MM.1S (cell line): ENCODE measurements at regions not wholly inside any gene's neighbourhood (a gene's known extent, or its start where the extent isn't known, plus 50 kb on each side); places are given as distances from the start of the nearest gene placed in this dataset.

ENCODE experiments used
- DNase-seq: peaks from one replicate; pipeline ENCODE4 v3.0.0-alpha.2; 2015
- H2AFZ ChIP-seq: fragments of 300-600 bp; sonication (generic); 2 replicates; pipeline ENCODE4 v1.6.0; 2016; ENCODE audit warnings: antibody characterized with exemption, low read length
- H3F3A ChIP-seq: fragments of 300-600 bp; sonication (generic); 2 replicates; pipeline ENCODE4 v1.6.1; 2016; ENCODE audit warnings: mild to moderate bottlenecking, antibody characterized with exemption, low read length, moderate library complexity, mixed read lengths; ENCODE audit not compliant: insufficient read depth
- H3K27ac ChIP-seq: fragments of 300-600 bp; sonication (generic); 2 replicates; pipeline ENCODE4 v1.5.1; 2016; ENCODE audit warnings: mild to moderate bottlenecking, low read length
- H3K27me3 ChIP-seq: fragments of 300-600 bp; sonication (generic); replicated peaks from 2 replicates; pipeline ENCODE4 v1.6.0; 2016; ENCODE audit warnings: low read length; ENCODE audit not compliant: insufficient read depth
- H3K36me3 ChIP-seq: fragments of 300-600 bp; sonication (generic); replicated peaks from 2 replicates; pipeline ENCODE4 v1.6.1; 2016; ENCODE audit warnings: mild to moderate bottlenecking, low read length, mixed read lengths; ENCODE audit not compliant: insufficient read depth
- H3K4me1 ChIP-seq: fragments of 300-600 bp; sonication (generic); 2 replicates; pipeline ENCODE4 v1.6.1; 2016; ENCODE audit warnings: low read length, mixed read lengths
- H3K4me2 ChIP-seq: fragments of 300-600 bp; sonication (generic); 2 replicates; pipeline ENCODE4 v1.6.0; 2016; ENCODE audit warnings: low read depth, low read length
- H3K4me3 ChIP-seq: fragments of 300-600 bp; sonication (generic); 2 replicates; pipeline ENCODE4 v1.5.1; 2016; ENCODE audit warnings: low read length, mixed read lengths
- H3K79me2 ChIP-seq: fragments of 300-600 bp; sonication (generic); 2 replicates; pipeline ENCODE4 v1.6.1; 2016; ENCODE audit warnings: mixed run types, low read length, mixed read lengths
- H3K9ac ChIP-seq: fragments of 300-600 bp; sonication (generic); 2 replicates; pipeline ENCODE4 v1.6.1; 2016; ENCODE audit warnings: low read length, mixed read lengths
- H3K9me2 ChIP-seq: fragments of 300-600 bp; sonication (generic); replicated peaks from 2 replicates; pipeline ENCODE4 v1.6.1; 2016; ENCODE audit warnings: mild to moderate bottlenecking, low read length, mixed read lengths; ENCODE audit not compliant: insufficient read depth
- H3K9me3 ChIP-seq: fragments of 300-600 bp; sonication (generic); replicated peaks from 2 replicates; pipeline ENCODE4 v1.6.1; 2016; ENCODE audit warnings: mild to moderate bottlenecking, low read length, mixed read lengths; ENCODE audit not compliant: insufficient read depth
- H4K20me1 ChIP-seq: fragments of 300-600 bp; sonication (generic); 2 replicates; pipeline ENCODE4 v1.6.1; 2016; ENCODE audit warnings: mild to moderate bottlenecking, low read length, moderate library complexity, mixed read lengths; ENCODE audit not compliant: insufficient read depth
- CTCF ChIP-seq: fragments of 300-600 bp; sonication (generic); IDR thresholded peaks from 2 replicates; pipeline ENCODE4 v1.5.1; 2016; ENCODE audit warnings: antibody characterized with exemption, low read length, mixed read lengths
- EZH2 ChIP-seq: fragments of 300-600 bp; sonication (generic); optimal IDR thresholded peaks from 2 replicates; pipeline ENCODE3; 2017; ENCODE audit warnings: low read depth, mild to moderate bottlenecking, antibody characterized with exemption, low read length, mixed read lengths
- EZH2phosphoT487 ChIP-seq: fragments of 300-600 bp; sonication (generic); IDR thresholded peaks from 2 replicates; pipeline ENCODE4 v1.6.1; 2018; ENCODE audit warnings: antibody characterized with exemption, low read length

GRCh38 chr22:34116126-34116525 lies 195.8 kb upstream of the LARGE1 start:
- TF ChIP-seq EZH2phosphoT487: no peak
- TF ChIP-seq CTCF: no peak
- TF ChIP-seq EZH2: no peak
- Histone ChIP-seq H3K79me2 (no peaks in the 10 kb centered on the region), H3K9ac (no peak overlapping the region), H3K4me1 (no peaks in the 10 kb centered on the region), H3K9me2 (no peaks in the 10 kb centered on the region), H2AFZ (no peak overlapping the region), H3K9me3 (no peaks in the 10 kb centered on the region), H3K27me3 (no peaks in the 10 kb centered on the region), H4K20me1 (no peaks in the 10 kb centered on the region), H3F3A (no peaks in the 10 kb centered on the region), H3K4me3 (no peak overlapping the region), H3K36me3 (no peaks in the 10 kb centered on the region), H3K4me2 (no peak overlapping the region), H3K27ac (no peak overlapping the region)
- no peak for DNase-seq

- no peaks in the 10 kb centered on the region for H3K9me2 ChIP-seq
- no peaks in the 10 kb centered on the region for H3K36me3 ChIP-seq
- DNase-seq: no peak
- no peak overlapping the region for H3K9ac ChIP-seq
- no peak for TF ChIP-seq EZH2phosphoT487
- no peak for TF ChIP-seq EZH2
- no peak for TF ChIP-seq CTCF
- no peak overlapping the region for H3K27ac ChIP-seq
- no peaks in the 10 kb centered on the region for H3K9me3 ChIP-seq
- no peaks in the 10 kb centered on the region for H4K20me1 ChIP-seq
- H3K4me1 ChIP-seq: no peaks in the 10 kb centered on the region
- H3K79me2 ChIP-seq: no peaks in the 10 kb centered on the region
- no peak overlapping the region for H3K4me2 ChIP-seq
- no peaks in the 10 kb centered on the region for H3F3A ChIP-seq
- H3K27me3 ChIP-seq: no peaks in the 10 kb centered on the region
- no peak overlapping the region for H2AFZ ChIP-seq
- H3K4me3 ChIP-seq: no peak overlapping the region
Observed at GRCh38 chr22:34122042-34122441, 201.8 kb upstream of the LARGE1 start.

DNA sequence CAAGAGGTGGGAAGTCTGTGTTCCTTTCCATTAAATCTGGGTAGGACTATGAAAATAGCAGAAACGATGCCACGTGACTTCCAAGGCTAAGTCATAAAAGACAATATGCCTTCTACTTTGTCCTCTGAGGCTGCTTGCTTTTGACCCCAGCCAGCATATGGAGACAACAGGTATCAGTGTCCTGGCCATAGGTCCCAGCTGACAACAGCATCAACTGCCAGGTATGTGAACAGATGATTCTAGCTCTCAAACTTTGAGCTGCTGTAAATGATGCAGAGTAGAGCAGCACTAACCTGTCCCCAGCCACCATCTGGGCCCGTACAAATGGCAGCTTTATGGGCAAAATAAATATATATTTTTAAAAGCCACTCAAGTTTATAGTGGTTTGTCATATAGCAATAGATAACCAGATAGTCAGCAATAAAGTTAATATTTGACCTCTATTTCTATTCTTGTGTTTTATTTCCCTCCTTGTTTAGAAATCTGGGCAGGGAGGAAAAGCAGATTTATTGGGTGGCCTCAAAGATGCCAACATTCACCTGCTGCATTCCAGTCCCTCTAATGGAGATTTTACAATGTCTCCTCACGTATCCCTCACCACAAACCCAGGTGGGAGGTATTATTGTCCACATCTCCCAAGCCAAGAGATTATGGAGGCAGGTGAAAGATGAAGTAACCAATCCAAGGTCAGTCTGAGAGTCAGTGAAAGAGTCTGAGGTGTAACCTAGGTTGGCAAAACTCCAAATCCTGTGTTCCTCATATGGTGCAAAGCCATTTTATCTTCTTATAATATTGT lies 209.6 kb upstream of the LARGE1 start:
- Histone ChIP-seq H3K79me2 (no peaks in the 10 kb centered on the region), H3F3A (no peaks in the 10 kb centered on the region), H3K4me1 (no peaks in the 10 kb centered on the region), H3K9ac (no peak overlapping the region), H3K27me3 (no peaks in the 10 kb centered on the region), H3K4me2 (no peak overlapping the region), H3K27ac (no peak overlapping the region), H3K36me3 (no peaks in the 10 kb centered on the region), H2AFZ (no peak overlapping the region), H3K4me3 (no peak overlapping the region), H3K9me3 (no peaks in the 10 kb centered on the region), H3K9me2 (no peaks in the 10 kb centered on the region), H4K20me1 (no peaks in the 10 kb centered on the region)
- DNase-seq: no peak
- TF ChIP-seq EZH2phosphoT487: no peak
- TF ChIP-seq CTCF: no peak
- TF ChIP-seq EZH2: no peak
